ENCODE measurements at regions not wholly inside any gene's neighbourhood (a gene's known extent, or its start where the extent isn't known, plus 50 kb on each side); places are given as distances from the start of the nearest gene placed in this dataset.
"Not testable (repeated sequence)": the region's sequence is repeated elsewhere in the genome, so short reads cannot be mapped to it uniquely, and the experiment has no call there.

DNA sequence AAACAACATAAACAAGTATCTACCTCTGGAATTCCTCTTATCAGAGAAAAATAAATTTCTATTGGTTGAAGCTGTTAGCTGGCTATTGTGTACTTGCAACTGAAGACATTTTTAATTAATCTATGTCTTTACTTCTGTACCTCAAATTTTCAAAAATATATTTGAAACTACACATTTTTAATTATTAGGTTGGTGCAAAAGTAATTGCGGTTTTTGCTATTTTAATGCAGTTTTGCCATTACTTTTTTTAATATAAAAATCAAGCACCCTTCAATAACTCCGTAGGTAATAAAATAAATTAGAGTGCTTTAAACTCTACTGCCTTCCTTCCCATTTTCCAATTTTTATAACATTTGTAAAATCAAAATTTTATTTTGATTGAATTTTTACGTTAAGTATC lies 262.1 kb upstream of the DUSP10 start:
- H3K4me3 ChIP-seq (ENCODE audit: low read depth in 1 of 2, low read length in 2 of 2), result no peak overlapping the region
- no peak overlapping the region for H3K9ac ChIP-seq (ENCODE audit: low read length)
- no peaks in the 10 kb centered on the region for H3K36me3 ChIP-seq (ENCODE audit: insufficient read depth, low read length)
- H3K27me3 ChIP-seq (ENCODE audit: control insufficient read depth in 1 of 2, insufficient read depth in 2 of 2, low read length in 2 of 2), result no peaks in the 10 kb centered on the region
- H3K27ac ChIP-seq (ENCODE audit: low read depth, low read length), result no peak overlapping the region
- no peaks in the 10 kb centered on the region for H3K9me3 ChIP-seq (ENCODE audit: low read length)
- no peaks in the 10 kb centered on the region for H3K4me1 ChIP-seq (ENCODE audit: insufficient read depth, low read length)

DNA sequence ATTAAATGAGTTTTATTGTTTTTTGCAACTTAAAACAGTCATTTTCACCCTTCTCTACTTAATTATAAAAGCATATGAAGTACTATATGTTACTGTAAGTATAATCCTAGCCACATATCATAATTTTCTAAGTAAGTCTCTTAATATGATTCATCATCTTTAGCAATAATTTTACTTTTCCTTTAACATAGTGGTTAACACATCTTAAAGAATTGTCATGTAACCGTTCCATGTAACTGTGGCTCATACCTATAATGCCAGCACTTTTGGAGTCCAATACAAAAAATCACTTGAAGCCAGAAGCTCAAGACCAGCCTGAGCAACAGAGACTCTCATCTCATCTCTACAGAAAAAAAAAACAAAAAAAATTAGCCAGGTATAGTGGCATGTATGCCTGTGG lies 260.6 kb upstream of the DUSP10 start:
- H3K27ac ChIP-seq (ENCODE audit: low read depth, low read length), result no peak overlapping the region
- no peak overlapping the region for H3K9ac ChIP-seq (ENCODE audit: low read length)
- H3K36me3 ChIP-seq (ENCODE audit: insufficient read depth, low read length), result no peaks in the 10 kb centered on the region
- no peaks in the 10 kb centered on the region for H3K27me3 ChIP-seq (ENCODE audit: control insufficient read depth in 1 of 2, insufficient read depth in 2 of 2, low read length in 2 of 2)
- H3K9me3 ChIP-seq (ENCODE audit: low read length), result no peaks in the 10 kb centered on the region
- no peak overlapping the region for H3K4me3 ChIP-seq (ENCODE audit: low read depth in 1 of 2, low read length in 2 of 2)
- H3K4me1 ChIP-seq (ENCODE audit: insufficient read depth, low read length), result no peaks in the 10 kb centered on the region

DNA sequence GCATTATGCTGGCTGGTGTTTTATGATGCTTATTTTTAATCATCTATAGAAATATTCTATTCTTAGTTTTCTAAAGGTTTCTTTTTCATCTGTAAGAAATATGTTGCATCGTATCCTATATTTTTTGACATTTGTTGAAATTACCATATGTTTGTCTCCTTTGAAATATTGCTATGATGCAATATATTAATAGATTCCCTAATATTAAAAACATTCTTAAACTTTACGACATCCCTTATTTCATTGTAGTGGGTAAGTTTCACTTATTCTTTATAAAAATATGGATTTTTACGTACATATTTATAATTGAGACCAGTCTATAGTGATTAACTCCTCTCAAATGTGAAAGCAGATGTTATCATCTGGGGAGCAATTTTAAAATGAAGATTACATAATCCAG lies 258.2 kb upstream of the DUSP10 start:
- H3K4me3 ChIP-seq (ENCODE audit: low read depth in 1 of 2, low read length in 2 of 2), result no peak overlapping the region
- no peaks in the 10 kb centered on the region for H3K9me3 ChIP-seq (ENCODE audit: low read length)
- H3K9ac ChIP-seq (ENCODE audit: low read length), result no peak overlapping the region
- H3K27me3 ChIP-seq (ENCODE audit: control insufficient read depth in 1 of 2, insufficient read depth in 2 of 2, low read length in 2 of 2), result no peaks in the 10 kb centered on the region
- no peaks in the 10 kb centered on the region for H3K4me1 ChIP-seq (ENCODE audit: insufficient read depth, low read length)
- no peak overlapping the region for H3K27ac ChIP-seq (ENCODE audit: low read depth, low read length)
- no peaks in the 10 kb centered on the region for H3K36me3 ChIP-seq (ENCODE audit: insufficient read depth, low read length)

- no peak overlapping the region for H3K27ac ChIP-seq (ENCODE audit: low read depth, low read length)
- no peak overlapping the region for H3K4me3 ChIP-seq (ENCODE audit: low read depth in 1 of 2, low read length in 2 of 2)
- no peaks in the 10 kb centered on the region for H3K4me1 ChIP-seq (ENCODE audit: insufficient read depth, low read length)
- no peaks in the 10 kb centered on the region for H3K36me3 ChIP-seq (ENCODE audit: insufficient read depth, low read length)
- H3K9ac ChIP-seq (ENCODE audit: low read length), result no peak overlapping the region
- no peaks in the 10 kb centered on the region for H3K27me3 ChIP-seq (ENCODE audit: control insufficient read depth in 1 of 2, insufficient read depth in 2 of 2, low read length in 2 of 2)
- H3K9me3 ChIP-seq (ENCODE audit: low read length), result no peaks in the 10 kb centered on the region
Observed at GRCh38 chr1:221998781-221999180, 256.9 kb upstream of the DUSP10 start.

DNA sequence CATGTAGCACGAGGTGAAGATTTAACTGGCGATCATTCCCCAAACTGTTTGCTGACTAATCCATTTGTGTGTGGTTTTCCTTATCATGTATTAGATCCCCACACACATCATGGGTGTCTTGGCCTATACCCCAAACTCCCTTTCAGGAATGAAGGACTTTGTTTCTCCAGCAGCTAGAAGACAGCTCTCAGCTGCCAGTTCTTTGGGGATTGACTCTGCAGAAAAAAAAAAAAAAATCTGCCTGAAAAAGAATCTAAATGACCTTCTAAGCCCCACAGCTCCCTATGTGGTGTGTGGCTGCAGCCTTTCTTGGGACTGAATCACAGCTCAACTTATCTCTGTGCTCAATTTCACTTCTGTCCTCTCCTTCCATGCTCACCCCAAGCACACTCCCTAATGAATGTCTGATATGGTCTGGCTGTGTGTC lies 256.3 kb upstream of the DUSP10 start:
- H3K4me3 ChIP-seq (ENCODE audit: low read depth in 1 of 2, low read length in 2 of 2), result no peak overlapping the region
- H3K4me1 ChIP-seq (ENCODE audit: insufficient read depth, low read length), result no peaks in the 10 kb centered on the region
- no peaks in the 10 kb centered on the region for H3K27me3 ChIP-seq (ENCODE audit: control insufficient read depth in 1 of 2, insufficient read depth in 2 of 2, low read length in 2 of 2)
- H3K9me3 ChIP-seq (ENCODE audit: low read length), result no peaks in the 10 kb centered on the region
- no peak overlapping the region for H3K9ac ChIP-seq (ENCODE audit: low read length)
- no peak overlapping the region for H3K27ac ChIP-seq (ENCODE audit: low read depth, low read length)
- H3K36me3 ChIP-seq (ENCODE audit: insufficient read depth, low read length), result no peaks in the 10 kb centered on the region

DNA sequence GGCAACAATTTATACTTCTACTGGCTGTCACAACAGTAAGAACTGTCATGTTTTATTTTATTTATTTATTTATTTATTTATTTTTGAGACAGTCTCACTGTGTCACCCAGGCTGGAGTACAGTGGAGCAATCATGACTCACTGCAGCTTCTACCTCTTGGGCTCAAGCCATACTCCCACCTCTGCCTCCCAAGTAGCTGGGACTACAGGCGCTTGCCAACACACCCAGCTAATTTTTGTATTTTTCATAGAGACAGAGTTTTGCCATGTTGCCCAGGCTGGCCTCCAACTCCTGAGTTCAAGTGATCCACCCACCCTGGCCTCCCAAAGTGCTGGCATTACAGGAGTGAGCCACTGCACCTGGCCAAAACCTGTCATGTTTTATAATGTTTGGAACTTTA lies 255.1 kb upstream of the DUSP10 start:
- H3K36me3 ChIP-seq (ENCODE audit: insufficient read depth, low read length); H3K4me1 ChIP-seq (ENCODE audit: insufficient read depth, low read length); H3K9ac ChIP-seq (ENCODE audit: low read length); H3K4me3 ChIP-seq (ENCODE audit: low read depth in 1 of 2, low read length in 2 of 2); H3K27me3 ChIP-seq (ENCODE audit: control insufficient read depth in 1 of 2, insufficient read depth in 2 of 2, low read length in 2 of 2); H3K27ac ChIP-seq (ENCODE audit: low read depth, low read length); H3K9me3 ChIP-seq (ENCODE audit: low read length): not testable (repeated sequence)

- H3K27ac ChIP-seq (ENCODE audit: low read depth, low read length), result no peak overlapping the region
Observed at GRCh38 chr1:221994939-221995338, 253.1 kb upstream of the DUSP10 start.

GRCh38 chr1:221994274-221994698 lies 252.4 kb upstream of the DUSP10 start:
- Histone ChIP-seq H3K4me1 (ENCODE audit: insufficient read depth, low read length) (no peaks in the 10 kb centered on the region), H3K9ac (ENCODE audit: low read length) (no peak overlapping the region), H3K4me3 (ENCODE audit: low read depth in 1 of 2, low read length in 2 of 2) (no peak overlapping the region), H3K27ac (ENCODE audit: low read depth, low read length) (no peak overlapping the region), H3K27me3 (ENCODE audit: control insufficient read depth in 1 of 2, insufficient read depth in 2 of 2, low read length in 2 of 2) (no peaks in the 10 kb centered on the region), H3K36me3 (ENCODE audit: insufficient read depth, low read length) (no peaks in the 10 kb centered on the region), H3K9me3 (ENCODE audit: low read length) (no peaks in the 10 kb centered on the region)

More at GRCh38 chr1:221994939-221995338, 253.1 kb upstream of the DUSP10 start:
- H3K4me1 ChIP-seq (ENCODE audit: insufficient read depth, low read length), result no peaks in the 10 kb centered on the region
- no peaks in the 10 kb centered on the region for H3K9me3 ChIP-seq (ENCODE audit: low read length)
- H3K9ac ChIP-seq (ENCODE audit: low read length), result no peak overlapping the region
- H3K4me3 ChIP-seq (ENCODE audit: low read depth in 1 of 2, low read length in 2 of 2), result no peak overlapping the region
- H3K27me3 ChIP-seq (ENCODE audit: control insufficient read depth in 1 of 2, insufficient read depth in 2 of 2, low read length in 2 of 2), result no peaks in the 10 kb centered on the region
- H3K36me3 ChIP-seq (ENCODE audit: insufficient read depth, low read length), result no peaks in the 10 kb centered on the region

DNA sequence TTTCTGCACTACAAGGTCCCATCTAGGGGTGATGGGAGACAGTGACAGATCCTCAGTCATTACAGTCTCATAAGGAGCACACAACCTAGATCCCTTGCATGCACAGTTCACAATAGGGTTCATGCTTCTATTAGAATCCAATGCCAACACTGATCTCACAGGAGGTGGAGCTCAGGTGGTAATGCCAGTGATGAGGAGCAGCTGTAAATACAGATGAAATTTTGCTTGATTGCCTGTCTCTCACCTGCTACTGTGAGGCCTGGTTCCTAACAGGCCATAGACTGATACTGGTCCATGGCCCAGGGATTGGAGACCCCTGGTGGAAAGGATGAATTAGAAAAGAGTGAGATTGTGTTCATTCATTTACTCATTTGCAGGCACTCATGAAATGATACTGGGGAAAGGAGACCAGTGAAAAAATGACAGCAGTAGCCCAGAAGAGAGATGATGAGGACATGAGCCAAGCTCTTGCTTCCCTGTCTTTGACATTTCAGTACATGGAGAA lies 251.6 kb upstream of the DUSP10 start:
- H3K27ac ChIP-seq (ENCODE audit: low read depth, low read length), result no peak overlapping the region
- H3K9ac ChIP-seq (ENCODE audit: low read length), result no peak overlapping the region
- no peaks in the 10 kb centered on the region for H3K4me1 ChIP-seq (ENCODE audit: insufficient read depth, low read length)
- no peak overlapping the region for H3K4me3 ChIP-seq (ENCODE audit: low read depth in 1 of 2, low read length in 2 of 2)
- no peaks in the 10 kb centered on the region for H3K9me3 ChIP-seq (ENCODE audit: low read length)
- no peaks in the 10 kb centered on the region for H3K27me3 ChIP-seq (ENCODE audit: control insufficient read depth in 1 of 2, insufficient read depth in 2 of 2, low read length in 2 of 2)
- H3K36me3 ChIP-seq (ENCODE audit: insufficient read depth, low read length), result no peaks in the 10 kb centered on the region

DNA sequence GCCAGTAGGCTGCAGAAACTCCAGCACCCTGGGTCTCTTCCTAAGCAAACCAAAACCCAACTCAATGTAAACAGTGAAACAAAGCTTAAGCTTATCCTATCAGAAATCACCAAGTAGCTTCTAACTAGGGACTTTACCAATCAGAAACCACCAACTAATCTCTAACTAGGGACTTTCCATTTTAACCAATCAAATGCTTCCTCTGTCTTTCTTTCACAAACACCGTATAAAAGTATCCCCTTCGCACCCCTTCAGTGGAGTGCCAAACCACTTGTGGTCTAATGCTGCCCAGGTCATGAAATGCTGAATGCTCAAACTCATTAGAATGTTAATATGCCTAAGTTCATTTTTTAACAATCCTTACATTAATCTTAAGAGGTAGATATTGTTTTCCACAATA lies 250.5 kb upstream of the DUSP10 start:
- Histone ChIP-seq H3K4me1 (ENCODE audit: insufficient read depth, low read length) (no peaks in the 10 kb centered on the region), H3K27ac (ENCODE audit: low read depth, low read length) (no peak overlapping the region), H3K4me3 (ENCODE audit: low read depth in 1 of 2, low read length in 2 of 2) (no peak overlapping the region), H3K9ac (ENCODE audit: low read length) (no peak overlapping the region), H3K36me3 (ENCODE audit: insufficient read depth, low read length) (no peaks in the 10 kb centered on the region), H3K9me3 (ENCODE audit: low read length) (no peaks in the 10 kb centered on the region), H3K27me3 (ENCODE audit: control insufficient read depth in 1 of 2, insufficient read depth in 2 of 2, low read length in 2 of 2) (no peaks in the 10 kb centered on the region)

DNA sequence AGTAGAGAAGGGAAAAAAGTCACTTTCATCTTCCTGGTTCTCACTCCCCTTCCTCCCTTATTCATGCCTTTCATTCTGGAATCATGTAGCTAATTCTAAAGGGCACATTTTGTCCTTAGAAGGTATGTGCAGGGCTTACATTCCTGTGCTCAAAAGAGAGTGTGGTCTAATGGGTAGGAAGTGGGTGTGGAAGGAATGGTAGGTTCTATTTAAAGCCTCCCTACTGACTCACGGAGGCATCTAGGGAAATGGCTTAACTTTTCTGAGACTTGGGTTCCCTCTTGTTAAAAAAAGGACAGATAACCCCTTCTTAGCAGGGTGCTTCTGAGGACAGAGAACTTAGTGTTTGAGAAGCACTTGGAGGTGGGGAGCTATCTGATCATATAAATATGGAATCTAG lies 249.3 kb upstream of the DUSP10 start:
- Histone ChIP-seq H3K9ac (ENCODE audit: low read length) (no peak overlapping the region), H3K36me3 (ENCODE audit: insufficient read depth, low read length) (no peaks in the 10 kb centered on the region), H3K9me3 (ENCODE audit: low read length) (no peaks in the 10 kb centered on the region), H3K27ac (ENCODE audit: low read depth, low read length) (no peak overlapping the region), H3K4me3 (ENCODE audit: low read depth in 1 of 2, low read length in 2 of 2) (no peak overlapping the region), H3K4me1 (ENCODE audit: insufficient read depth, low read length) (no peaks in the 10 kb centered on the region), H3K27me3 (ENCODE audit: control insufficient read depth in 1 of 2, insufficient read depth in 2 of 2, low read length in 2 of 2) (no peaks in the 10 kb centered on the region)

- no peak overlapping the region for H3K27ac ChIP-seq (ENCODE audit: low read depth, low read length)
- H3K9ac ChIP-seq (ENCODE audit: low read length), result no peak overlapping the region
- no peaks in the 10 kb centered on the region for H3K4me1 ChIP-seq (ENCODE audit: insufficient read depth, low read length)
- no peaks in the 10 kb centered on the region for H3K27me3 ChIP-seq (ENCODE audit: control insufficient read depth in 1 of 2, insufficient read depth in 2 of 2, low read length in 2 of 2)
- no peak overlapping the region for H3K4me3 ChIP-seq (ENCODE audit: low read depth in 1 of 2, low read length in 2 of 2)
- H3K9me3 ChIP-seq (ENCODE audit: low read length), result no peaks in the 10 kb centered on the region
- no peaks in the 10 kb centered on the region for H3K36me3 ChIP-seq (ENCODE audit: insufficient read depth, low read length)
Observed at GRCh38 chr1:221989741-221990140, 247.9 kb upstream of the DUSP10 start.

Measured in muscle layer of colon (tissue), 2 donors.